Nephron progenitor cell (in vitro differentiated cells): ENCODE measurements at regions not wholly inside any gene's neighbourhood (a gene's known extent, or its start where the extent isn't known, plus 50 kb on each side); places are given as distances from the start of the nearest gene placed in this dataset.
"Not testable (repeated sequence)": the region's sequence is repeated elsewhere in the genome, so short reads cannot be mapped to it uniquely, and the experiment has no call there.

Experiments
- DNase-seq: peaks from one replicate; pipeline ENCODE4 v3.0.0; 2021
- H3K27ac Mint-ChIP-seq: 2 replicates; pipeline ENCODE4 v1.8.0; 2021; ENCODE audit warnings: mild to moderate bottlenecking, moderate library complexity, mixed read lengths
- H3K27me3 Mint-ChIP-seq: 2 replicates; pipeline ENCODE4 v1.8.0; 2021; ENCODE audit warnings: mild to moderate bottlenecking, low read depth, mixed read lengths; ENCODE audit not compliant: poor library complexity
- H3K36me3 Mint-ChIP-seq: 2 replicates; pipeline ENCODE4 v1.8.0; 2021; ENCODE audit warnings: low read depth, mixed read lengths
- H3K4me1 Mint-ChIP-seq: 2 replicates; pipeline ENCODE4 v1.8.0; 2021; ENCODE audit warnings: mixed read lengths
- H3K4me3 Mint-ChIP-seq: 2 replicates; pipeline ENCODE4 v1.8.0; 2021; ENCODE audit warnings: mild to moderate bottlenecking, moderate library complexity, mixed read lengths
- H3K9me3 Mint-ChIP-seq: 2 replicates; pipeline ENCODE4 v1.8.0; 2021; ENCODE audit warnings: mild to moderate bottlenecking, moderate library complexity, mixed read lengths
- CTCF ChIP-seq: fragments of 200-600 bp; sonication (generic); IDR thresholded peaks from 2 replicates; pipeline ENCODE4 v1.5.0; 2021; ENCODE audit warnings: antibody characterized with exemption

DNA sequence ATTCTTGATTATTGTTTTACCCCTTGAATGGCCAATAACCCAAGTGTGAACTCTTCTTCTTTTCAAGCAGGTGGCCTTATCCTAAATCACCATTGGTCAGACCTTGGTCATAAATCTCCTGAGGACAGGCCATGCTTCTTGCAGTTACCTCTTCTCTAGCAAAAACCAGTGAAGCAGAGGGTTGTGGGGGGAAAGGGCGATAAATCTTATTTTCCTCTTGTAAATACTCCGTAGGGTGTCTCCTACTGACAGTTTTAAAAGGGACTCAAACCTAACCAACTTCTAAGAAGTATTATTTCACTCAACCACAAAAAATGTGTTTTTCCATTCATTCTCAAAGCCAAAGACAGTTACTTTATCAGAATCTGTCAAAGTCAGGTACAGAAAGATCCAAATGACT is 168.1 kb upstream of the RMP24 start:
- H3K27me3 Mint-ChIP-seq, result peaks cover 21% of the 10 kb centered on the region
- DNase-seq, result peak; percentile 21
- H3K4me1 Mint-ChIP-seq, result peaks cover 31% of the 10 kb centered on the region
- no peak overlapping the region for H3K4me3 Mint-ChIP-seq
- TF ChIP-seq CTCF, result no peak
- H3K9me3 Mint-ChIP-seq, result peaks cover 9% of the 10 kb centered on the region
- no peak overlapping the region for H3K27ac Mint-ChIP-seq
- no peaks in the 10 kb centered on the region for H3K36me3 Mint-ChIP-seq

GRCh38 chr18:35807811-35808335 is 164.6 kb upstream of the RMP24 start:
- Mint-ChIP-seq H3K27me3 (peaks cover 17% of the 10 kb centered on the region), H3K36me3 (no peaks in the 10 kb centered on the region), H3K4me1 (peaks cover 31% of the 10 kb centered on the region), H3K4me3 (no peak overlapping the region), H3K9me3 (peaks cover 12% of the 10 kb centered on the region), H3K27ac (peak overlapping the region; percentile 33)
- TF ChIP-seq CTCF, result no peak
- no peak for DNase-seq

DNA sequence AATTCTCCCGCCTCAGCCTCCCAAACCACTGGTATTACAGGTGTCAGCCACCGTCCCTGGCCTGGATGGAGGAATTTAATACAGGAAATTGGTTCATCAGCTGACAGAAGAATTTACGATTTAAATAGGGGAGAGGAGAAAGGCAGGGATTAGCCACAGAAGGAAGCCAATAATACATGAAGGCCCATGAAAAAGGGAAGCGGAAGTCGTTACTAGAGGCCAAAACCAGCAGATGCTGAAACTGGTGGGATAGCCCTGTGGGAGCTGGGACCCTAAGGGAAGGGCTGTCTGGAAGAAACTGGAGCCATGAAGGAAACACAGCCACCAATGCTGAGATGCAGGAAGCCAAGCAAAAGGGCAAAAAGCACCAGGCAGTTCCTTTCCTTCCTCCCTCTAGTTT is 163.7 kb upstream of the RMP24 start:
- no peak for DNase-seq
- peaks cover 15% of the 10 kb centered on the region for H3K9me3 Mint-ChIP-seq
- no peak overlapping the region for H3K4me3 Mint-ChIP-seq
- peaks cover 21% of the 10 kb centered on the region for H3K27me3 Mint-ChIP-seq
- no peak overlapping the region for H3K27ac Mint-ChIP-seq
- peaks cover 25% of the 10 kb centered on the region for H3K4me1 Mint-ChIP-seq
- TF ChIP-seq CTCF, result no peak
- H3K36me3 Mint-ChIP-seq, result no peaks in the 10 kb centered on the region

DNA sequence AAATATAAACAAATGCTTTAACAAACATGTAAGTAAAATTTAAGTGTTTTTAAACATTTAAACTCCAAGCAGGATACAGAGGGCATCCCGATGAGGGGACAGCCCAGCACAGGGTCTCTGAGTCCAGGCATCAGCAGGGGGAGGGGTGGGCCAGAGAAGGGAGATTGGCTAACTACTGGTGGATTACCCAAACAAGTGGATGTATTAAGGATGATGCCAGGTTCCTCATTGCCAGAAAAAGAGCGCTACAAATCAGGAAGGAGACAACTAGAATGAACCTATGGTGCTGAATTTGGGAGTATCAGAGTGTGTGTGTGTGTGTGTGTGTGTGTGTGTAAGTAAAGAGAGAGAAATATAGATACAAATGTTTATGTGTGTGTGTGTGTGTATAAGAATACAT is 162.0 kb upstream of the RMP24 start:
- TF ChIP-seq CTCF, result no peak
- Mint-ChIP-seq H3K9me3 (peaks cover 22% of the 10 kb centered on the region), H3K27ac (no peak overlapping the region), H3K4me3 (no peak overlapping the region), H3K27me3 (peaks cover 21% of the 10 kb centered on the region), H3K4me1 (peaks cover 14% of the 10 kb centered on the region), H3K36me3 (no peaks in the 10 kb centered on the region)
- no peak for DNase-seq

- DNase-seq, result no peak
- H3K27me3 Mint-ChIP-seq, result peaks cover 16% of the 10 kb centered on the region
- no peak overlapping the region for H3K4me3 Mint-ChIP-seq
Observed at GRCh38 chr18:35811896-35812295, 160.6 kb upstream of the RMP24 start.

DNA sequence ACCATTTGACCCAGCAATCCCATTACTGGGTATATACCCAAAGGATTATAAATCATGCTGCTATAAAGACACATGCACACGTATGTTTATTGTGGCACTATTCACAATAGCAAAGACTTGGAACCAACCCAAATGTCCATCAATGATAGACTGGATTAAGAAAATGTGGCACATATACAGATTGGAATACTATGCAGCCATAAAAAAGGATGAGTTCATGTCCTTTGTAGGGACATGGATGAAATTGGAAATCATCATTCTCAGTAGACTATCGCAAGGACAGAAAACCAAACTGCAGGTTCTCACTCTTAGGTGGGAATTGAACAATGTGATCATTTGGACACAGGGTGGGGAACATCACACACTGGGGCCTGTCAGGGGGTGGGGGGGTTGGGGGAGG is 157.5 kb upstream of the RMP24 start:
- H3K36me3 Mint-ChIP-seq, H3K4me1 Mint-ChIP-seq, H3K4me3 Mint-ChIP-seq, DNase-seq, H3K27ac Mint-ChIP-seq: not testable (repeated sequence)
- H3K27me3 Mint-ChIP-seq, result peaks cover 10% of the 10 kb centered on the region
- H3K9me3 Mint-ChIP-seq, result peaks cover 16% of the 10 kb centered on the region

More at GRCh38 chr18:35811896-35812295, 160.6 kb upstream of the RMP24 start:
- no peaks in the 10 kb centered on the region for H3K36me3 Mint-ChIP-seq
- H3K27ac Mint-ChIP-seq, result no peak overlapping the region
- H3K9me3 Mint-ChIP-seq, result peaks cover 22% of the 10 kb centered on the region
- TF ChIP-seq CTCF, result no peak
- H3K4me1 Mint-ChIP-seq, result peaks cover 14% of the 10 kb centered on the region
